ENCODE measurements at regions not wholly inside any gene's neighbourhood (a gene's known extent, or its start where the extent isn't known, plus 50 kb on each side); places are given as distances from the start of the nearest gene placed in this dataset.
"Not testable (repeated sequence)": the region's sequence is repeated elsewhere in the genome, so short reads cannot be mapped to it uniquely, and the experiment has no call there.

DNA sequence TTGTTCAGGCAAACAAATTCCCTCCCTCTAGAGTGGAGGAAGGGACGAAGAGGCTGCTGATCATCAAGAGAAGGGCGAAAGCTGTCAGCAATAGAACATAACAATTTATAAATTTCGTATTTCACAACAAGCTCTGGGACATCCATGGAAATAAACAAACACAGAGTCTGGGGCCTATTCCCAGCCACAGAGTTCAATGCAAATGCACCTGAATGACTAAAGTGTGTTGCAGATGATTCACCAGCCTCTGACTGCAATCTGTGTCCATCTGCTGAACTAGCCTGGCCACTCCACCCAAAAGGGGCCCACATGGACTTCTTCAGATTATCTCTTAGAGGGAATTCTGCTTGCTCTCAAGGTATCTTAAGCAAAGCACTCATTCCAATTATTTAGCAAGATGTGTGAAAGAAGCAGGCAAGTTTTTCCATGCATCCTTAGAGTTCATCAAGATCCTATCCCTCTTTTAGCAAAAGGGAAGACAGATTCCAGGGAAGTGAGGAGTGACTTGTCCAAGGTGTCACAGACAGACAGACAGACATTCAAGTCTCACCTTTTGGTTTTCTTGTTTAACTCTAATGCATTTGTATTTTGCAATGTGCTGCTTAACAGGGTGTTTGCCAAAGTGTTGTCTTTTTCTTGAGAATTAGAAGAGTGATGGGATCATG, 307.8 kb upstream of the PAPPA start:
- no peak for FAIRE-seq

DNA sequence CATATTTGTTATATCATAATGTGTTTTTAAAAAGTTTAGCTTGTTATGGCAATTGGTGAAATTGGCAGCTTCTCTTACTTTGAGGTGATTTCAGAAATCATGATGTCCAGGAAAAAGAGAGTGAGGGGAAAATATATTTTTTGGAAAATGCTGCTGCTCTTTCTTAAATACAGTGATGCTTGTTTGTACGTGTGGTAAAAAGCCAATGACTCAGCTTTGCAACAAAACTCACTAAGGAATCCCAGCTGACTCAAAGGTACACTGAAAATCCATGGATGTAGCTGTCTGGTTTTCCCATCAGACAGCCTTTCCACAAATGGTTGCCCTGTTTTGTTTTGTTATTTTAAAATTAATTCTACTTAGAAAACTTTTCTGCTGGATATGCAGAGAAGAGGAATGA, 306.4 kb upstream of the PAPPA start:
- FAIRE-seq, result no peak

DNA sequence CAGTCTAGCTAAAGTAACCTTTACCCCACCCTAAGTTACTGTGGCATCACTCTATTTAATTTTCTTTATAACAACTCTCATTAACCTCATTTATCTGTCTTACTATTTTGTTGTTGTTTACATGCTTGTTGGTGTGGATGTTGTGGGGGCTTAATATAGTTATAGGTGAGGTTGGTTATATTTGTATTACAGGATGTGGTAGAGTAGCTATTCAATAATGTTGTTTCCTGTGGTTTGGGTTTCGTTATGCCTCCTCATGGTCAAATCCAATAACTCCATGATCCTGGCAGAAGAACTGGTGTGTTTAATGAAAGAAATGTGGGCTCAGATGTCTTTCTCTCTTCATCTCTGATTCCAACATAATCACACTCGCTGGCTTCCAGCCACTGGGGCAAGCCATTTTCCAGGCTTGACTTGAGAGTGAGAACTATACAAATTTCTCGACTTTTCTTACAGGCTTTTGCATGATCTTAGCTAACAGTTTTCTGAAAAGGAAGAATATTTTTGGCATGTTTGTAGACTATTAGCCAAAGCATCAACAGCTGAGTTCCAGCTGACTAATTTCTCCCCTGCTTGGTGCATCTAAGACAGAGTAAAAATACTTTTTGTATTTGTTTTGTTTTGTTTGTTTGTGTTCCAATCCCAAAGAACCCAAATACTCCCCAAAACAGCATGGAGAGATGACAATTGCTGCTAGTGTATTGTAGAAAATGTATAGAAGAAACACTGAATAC, 303.7 kb upstream of the PAPPA start:
- no peak for FAIRE-seq

DNA sequence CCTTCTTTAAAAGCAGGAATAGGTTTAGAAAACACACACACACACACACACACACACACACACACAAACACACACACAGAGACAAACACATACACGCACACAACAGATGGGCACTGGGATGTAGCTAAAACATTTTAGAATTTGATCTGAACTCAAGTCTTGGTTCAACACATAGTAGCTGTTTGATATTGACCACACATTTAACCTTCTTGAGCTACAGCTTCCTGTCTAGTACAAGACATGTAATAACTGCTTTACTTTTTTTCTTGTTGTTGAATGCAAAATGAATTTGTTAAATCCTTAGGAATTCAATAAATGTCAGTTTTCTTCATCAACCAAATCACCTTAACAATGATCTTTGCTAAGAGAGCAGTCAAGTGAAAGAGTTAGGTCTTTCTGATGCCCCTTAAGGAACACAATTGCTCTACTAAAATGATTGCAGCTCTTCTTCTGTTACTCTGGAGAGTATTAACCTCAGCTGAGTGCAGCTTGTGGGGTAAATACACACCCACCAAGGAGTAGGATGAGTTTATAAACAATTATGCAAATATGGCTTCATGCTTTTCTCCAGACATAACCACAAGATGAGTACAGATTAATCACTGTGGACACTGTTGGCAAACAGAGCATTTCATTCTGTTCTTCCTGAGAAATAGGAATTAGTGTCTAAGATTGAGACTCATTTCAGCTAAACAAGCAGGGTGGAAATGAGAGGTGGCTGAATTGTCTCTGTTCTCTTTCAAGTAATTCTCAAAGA, 302.9 kb upstream of the PAPPA start:
- FAIRE-seq, result no peak

DNA sequence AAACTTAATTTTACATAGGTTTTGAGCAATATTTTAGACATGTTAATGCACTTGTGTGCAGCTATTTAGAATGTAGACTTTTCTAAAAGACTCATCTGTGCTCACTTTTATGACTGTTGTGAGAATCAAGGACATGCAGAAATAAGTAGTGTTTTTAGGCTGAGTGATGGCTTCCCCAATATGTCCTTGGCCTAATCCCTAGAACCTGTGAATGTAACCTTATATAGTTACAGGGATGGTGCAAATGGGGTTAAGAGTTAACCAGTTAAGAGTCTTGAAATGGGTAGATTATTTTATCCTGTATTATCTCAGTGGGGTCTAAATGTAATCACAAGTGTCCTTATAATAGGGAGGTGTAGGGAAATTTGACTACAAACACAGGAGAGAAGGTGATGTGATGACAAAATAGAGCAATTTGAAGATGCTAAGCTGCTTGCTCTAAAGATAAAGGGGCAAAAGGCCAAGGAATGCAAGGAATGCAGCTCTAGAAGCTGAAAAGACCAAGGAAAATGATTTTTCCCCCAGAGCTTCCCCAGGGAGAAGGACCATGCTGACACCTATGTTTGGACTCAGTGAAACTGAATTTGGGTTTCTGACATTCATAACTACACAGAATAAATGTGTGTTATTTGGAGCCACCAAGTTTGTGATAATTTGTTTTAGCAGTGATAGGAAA, 298.0 kb upstream of the PAPPA start:
- FAIRE-seq, result no peak

DNA sequence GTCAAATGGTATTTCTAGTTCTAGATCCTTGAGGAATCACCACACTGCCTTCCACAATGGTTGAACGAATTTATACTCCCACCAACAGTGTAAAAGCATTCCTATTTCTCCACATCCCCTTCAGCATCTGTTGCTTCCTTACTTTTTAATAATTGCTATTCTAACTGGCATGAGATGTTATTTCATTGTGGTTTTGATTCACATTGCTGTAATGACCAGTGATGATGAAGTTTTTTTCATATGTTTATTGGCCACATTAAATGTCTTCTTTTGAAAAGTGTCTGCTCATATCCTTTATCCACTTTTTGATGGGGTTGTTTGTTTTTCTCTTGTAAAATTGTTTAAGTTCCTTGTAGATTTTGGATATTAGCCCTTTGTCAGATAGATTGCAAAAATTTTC, 295.2 kb upstream of the PAPPA start:
- FAIRE-seq, result not testable (repeated sequence)

DNA sequence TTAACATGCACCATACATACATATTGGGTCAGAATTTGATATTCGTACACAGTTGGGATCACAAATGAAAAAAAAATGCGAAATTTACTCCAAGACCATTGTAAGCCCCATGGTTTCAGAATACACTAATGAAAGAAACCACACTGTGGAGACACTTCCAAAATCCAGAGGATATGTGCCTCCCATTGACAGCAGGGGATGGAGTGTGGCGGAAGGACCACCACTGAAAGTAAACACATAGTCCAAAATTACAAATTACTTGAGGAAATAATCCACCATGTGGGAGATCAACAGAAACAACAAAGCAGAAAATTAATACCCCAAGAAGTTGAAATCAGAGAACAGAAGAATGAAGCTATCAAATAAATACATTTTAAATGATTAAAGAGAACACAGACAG, 291.6 kb upstream of the PAPPA start:
- FAIRE-seq, result no peak

DNA sequence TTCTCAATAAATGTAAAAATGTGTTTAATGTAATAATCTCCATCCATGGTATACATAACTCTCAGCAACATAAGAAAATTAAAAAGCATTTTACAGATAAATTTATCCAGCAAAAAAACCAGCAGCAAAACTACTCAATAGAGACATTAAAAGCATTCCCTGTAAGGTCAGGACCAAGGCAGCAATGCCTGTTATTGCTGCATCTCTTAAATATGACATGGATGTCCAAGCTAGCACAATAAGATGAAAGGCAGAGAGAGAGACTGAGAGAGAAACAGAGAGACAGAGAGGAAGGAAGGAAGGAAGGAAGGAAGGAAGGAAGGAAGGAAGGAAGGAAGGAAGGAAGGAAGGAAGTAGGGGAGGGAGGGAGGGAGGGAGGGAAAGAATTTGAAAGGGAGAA, 289.0 kb upstream of the PAPPA start:
- no peak for FAIRE-seq

DNA sequence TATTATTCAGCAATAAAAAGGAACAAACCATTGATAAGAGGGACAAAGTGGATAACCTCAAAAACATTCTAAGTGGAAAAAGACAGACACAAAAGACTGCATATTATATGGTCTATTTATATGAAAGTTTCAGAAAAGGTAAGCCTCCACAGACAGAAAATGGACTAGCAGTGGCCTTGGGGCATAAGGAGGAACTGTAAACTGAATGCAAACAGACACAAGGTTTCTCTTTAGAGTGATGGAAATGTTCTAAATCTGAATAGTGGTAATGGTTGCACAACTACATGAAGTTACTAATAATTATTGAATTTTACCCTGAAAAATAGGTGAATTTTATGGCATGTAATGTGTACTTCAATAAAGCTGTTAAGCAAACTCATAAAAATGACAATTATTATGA, 286.3 kb upstream of the PAPPA start:
- no peak for FAIRE-seq

DNA sequence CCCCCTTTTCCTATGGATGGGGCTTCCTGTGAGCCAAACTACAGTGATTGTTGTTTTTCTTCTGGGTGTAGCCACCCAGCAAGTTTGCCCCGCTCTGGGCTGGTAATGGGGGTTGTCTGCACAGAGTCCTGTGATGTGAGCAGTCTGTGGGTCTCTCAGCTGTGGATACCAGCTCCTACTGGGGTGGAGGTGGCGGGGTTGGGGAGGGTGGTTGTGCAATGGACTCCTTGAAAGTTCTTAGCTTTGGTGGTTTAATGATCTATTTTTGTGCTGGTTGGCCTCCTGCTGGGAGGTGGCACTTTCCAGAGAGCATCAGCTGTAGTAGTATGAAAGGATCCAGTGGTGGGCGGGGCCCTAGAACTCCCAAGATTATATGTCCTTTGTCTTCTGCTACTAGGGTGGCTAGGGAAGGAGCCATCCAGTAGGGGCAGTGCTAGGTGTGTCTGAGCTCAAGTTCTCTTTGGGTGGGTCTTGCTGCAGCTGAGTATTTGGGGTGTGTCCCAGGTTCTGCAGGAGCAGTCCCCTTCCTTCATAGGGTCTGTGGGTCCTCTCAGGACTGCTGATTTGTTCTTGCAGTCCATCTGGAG, 275.6 kb upstream of the PAPPA start:
- no peak for FAIRE-seq

DNA sequence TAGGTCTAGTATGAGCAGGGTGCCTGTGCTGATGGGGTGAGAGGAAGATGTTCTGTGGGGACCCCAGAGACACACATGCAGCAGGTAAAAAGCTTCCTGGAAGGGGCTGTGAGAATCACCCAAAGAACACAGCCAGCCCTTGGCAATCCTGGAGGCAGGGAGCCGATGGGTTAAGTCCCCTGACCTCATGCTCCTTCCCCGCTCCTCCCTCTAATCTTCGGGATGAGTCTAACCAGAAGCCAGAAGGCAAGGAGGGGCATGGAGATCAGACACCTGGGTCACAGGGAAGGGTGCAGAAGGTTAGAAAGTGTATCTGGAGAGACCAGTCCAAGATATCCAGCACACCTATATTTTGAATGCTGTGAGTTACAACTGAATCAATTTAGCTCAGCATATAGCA, 274.1 kb upstream of the PAPPA start:
- no peak for FAIRE-seq

DNA sequence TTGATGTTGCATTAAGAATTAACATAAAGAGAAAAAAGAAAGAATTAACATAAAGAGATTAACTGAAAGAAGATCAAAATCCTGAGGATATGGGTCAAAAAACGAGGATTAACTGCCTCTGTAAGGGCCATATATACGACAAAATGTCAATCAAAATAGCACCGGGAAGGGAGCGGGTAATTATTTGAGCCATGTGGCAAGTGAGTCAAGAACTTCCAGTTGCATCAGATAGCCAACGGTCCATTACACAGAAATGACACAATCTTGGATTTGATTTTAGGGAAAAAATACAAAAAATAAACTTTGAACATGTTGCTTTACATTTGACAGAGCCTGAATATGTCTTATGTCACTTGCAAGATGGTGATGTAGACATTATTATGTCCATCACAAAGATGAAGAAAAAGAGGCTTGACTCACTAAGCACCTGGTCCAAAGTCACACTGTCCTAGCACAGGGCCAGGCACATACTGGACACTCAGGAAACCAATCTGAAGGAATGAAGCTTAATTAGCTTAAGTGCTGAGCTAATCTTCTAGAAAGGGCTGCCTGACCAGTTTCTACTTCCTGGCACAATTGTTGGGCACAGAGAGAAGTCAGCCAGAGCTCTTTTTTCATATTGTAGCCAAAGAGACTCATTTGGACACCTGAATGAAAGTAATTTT, 273.2 kb upstream of the PAPPA start:
- FAIRE-seq, result no peak

DNA sequence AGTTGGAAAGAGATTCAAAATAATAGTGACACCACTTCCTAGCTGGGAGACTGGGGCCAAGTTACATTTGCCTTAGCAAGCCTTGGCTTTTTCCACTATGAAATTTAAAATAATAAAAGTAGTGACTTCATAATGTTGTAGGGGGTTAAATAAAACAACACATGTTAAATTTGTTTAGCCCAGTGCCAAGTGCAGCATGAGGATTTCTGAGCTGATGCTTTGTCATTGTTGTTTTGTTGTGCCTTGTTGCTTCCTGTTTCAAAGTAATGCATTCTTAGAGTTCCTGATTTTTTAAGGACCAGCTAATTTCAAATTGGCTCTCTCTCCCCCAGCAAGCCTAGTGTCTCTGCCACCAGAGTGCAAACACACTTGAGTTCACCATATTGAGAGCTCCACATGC, 270.7 kb upstream of the PAPPA start:
- no peak for FAIRE-seq

DNA sequence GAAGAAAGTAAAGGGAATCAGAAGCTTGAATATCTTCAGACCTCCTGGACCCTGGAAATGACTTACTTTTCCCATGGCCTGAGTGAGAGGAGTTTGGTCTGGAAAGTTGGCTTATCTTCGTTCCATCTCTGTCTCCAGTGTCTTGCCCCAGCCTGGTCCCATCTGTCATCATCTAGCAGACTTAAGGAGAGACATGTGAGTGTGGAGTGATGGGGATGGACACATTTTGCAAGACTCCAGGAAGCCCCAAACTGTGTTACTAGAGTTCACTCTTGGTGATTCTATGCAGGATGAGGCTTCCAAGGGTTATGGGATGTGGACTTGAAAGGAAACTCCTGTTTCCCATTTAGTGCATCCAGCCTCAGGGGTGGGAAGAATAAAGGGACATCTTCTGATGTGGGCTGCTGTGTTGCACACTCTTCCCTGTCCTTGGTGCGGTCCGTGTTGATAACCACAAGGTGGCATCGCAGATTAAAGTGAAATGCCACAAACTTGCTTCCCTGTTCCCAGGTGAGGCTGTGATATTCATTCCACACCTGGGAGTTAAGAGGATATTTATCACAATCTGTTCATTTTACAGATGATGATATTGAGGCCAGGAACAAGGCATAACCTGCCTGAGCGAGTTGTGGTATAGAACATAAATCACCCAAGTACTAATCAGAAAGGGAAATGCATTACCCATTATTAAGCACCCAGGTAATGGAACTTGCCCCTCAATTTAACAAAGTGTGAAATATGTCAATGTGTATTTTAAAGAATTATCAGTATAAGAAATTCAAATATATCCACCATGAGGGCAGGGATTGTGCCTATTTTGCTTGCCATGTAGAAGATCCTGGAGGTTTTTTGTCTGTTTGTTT, 269.9 kb upstream of the PAPPA start:
- no peak for FAIRE-seq

DNA sequence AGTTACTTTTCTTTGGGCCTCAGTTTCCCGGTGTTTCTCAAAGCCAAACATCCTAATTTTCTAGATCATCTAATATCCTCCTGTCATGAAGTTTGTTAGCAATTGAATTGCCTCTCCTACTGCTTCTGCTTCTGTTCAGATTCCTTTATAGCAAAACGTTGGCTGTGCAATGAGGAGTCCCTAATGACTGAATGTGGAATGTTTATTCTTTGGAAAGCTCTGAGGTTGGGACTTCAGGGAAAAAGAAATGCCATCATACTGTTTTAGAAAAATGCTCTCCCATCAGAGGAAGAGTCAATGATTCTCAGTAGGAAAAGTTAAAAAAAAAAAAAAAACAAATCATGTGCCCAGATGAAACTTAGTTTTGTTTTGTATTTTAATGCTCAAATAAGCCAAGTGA, 268.7 kb upstream of the PAPPA start:
- FAIRE-seq, result no peak

DNA sequence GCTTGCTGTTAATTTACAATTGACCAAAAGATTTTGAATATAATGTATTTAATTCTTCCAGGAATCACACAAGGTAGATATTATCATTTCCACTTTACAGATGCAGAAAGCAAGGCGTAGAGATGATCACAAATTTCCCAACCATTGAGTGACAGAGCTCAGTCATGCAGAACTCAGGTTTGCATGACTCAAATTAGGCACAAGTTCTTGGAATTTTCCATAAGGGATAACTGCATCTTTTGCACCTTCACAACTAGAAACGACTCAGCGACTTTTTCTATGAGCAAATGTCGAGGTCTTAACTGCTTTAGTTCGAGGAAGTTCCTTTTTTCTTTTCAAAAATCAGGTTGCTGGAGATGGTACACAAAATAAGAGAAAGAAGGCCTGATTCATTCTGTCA, 265.5 kb upstream of the PAPPA start:
- no peak for FAIRE-seq

DNA sequence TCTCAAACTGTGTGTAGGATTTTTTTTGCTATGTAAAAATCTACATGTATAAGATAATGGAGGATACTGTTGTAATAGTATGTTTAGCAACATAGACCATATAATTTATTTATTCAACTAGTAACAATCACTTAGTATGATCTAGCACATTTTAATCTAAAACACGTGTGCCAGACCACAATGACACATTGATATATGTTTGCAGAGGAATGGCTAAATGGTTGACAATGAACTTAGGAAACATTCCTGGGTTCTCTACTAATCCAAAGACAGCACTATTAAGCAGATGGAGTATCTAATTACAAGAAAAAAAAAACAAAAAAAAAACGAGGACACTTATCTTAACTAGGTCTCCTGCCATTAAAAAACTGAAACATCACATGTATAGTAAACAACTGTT, 261.7 kb upstream of the PAPPA start:
- no peak for FAIRE-seq

DNA sequence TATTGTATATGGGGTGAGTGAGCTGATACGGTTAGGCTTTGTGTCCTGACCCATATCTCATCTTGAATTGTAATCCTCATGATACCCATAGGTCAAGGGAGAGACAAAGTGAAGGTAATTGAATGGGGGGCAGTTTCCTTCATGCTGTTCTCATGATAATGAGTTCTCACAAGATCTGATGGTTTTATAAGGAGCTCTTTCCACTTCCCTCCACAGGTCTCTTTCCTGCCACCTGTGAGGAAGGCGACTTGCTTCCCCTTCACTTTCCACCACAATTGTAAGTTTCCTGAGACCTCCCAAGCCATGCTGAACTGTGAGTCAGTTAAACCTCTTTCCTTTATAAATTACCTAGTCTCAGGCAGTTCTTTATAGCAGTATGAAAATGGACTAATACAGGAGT, 255.1 kb upstream of the PAPPA start:
- FAIRE-seq, result not testable (repeated sequence)

DNA sequence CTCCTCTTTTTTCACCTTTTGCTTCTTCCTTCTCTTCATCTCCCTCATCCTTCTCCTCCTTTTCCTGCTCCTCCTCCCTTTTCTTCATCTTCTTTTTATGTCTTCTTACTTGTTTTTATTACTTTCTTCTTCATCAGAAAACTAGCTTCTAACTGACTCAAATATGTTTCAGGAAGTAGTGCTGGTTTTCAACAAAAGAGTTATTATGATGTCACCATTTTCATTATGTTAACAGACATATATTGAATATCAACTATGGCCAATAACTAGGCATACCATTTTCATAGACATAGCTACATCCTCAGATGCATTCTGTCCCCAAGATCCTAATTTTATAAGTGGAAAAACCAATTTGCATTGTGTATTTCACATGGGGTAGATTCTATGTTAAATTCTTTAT, 252.9 kb upstream of the PAPPA start:
- no peak for FAIRE-seq

DNA sequence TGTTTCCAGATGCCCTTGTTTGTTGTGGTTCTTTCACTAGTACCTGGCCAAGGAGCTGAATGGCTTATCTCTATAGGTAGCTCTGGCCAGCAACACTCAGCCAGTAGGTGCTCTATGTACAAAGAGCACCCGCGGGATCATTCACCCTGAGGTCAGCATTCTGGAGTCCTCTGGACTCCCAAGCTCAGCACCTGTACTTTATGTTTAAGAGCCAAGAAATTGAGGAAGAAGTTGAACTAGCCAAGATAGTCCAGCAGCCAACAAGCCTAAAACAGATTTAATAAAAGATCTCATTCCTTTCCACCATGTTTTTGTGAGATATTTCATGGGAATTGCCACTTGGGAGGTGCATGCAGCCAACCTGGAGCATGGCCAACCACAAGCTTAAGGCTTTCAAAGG, 242.6 kb upstream of the PAPPA start:
- no peak for FAIRE-seq

DNA sequence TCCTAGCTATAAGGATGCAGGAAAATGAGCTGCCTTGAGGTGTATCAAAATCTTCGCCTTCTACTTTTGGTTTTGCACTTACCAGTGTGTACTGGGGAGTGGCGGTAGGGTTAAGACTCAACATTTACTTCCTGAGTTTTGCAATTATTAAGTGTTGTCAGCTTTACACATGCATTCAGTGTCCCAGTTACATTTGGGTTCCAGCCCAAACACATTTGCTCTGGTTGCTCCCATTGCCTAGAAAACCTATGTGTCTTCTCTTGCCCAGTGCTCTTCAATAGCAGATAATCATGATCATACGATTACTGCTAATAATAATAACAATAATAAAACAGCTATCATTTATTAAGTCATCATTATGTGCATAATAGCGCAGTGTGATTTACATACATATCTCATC, 241.5 kb upstream of the PAPPA start:
- no peak for FAIRE-seq

DNA sequence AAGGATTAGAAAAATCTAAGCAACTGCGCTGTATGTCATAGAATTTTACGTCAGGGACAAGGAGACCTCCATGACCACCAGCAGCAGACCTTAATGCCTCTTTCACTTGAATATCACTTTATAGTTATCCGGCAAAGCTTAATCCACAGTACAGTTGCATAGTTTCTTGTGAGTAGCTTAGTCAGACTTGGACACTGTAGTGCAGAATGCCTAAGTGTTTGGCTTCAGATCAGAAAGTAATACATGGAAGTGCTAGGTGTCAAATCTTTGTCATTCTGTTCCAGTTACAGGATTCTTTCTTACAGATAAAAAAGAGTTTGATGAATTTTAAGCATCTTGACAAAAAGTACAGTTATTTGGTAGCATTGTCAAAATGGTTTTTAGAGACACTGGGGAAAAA, 239.9 kb upstream of the PAPPA start:
- no peak for FAIRE-seq
